ENCODE measurements at regions not wholly inside any gene's neighbourhood (a gene's known extent, or its start where the extent isn't known, plus 50 kb on each side); places are given as distances from the start of the nearest gene placed in this dataset.

DNA sequence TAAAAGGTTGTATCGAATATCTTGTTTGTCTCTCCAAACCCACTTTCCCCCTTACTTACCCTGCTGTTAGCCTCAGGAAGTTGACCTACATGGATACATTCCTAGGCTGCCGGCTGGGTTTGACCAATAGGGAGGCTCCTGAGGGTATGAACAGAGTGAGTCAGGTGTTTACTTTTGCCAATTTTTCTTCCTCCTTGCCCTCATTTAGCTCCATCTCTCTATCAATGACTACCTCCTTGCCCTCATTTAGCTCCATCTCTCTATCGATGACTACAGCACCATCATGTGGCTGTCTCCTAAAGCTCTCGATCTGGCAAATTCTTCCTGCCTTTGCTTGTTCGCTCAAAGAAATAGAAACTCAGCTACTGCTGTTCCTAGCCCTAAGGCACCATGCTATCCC is 571.9 kb upstream of the CRIM1 start:
- peak; percentile 63 for DNase-seq
- Histone ChIP-seq H3K4me1 (ENCODE audit: control insufficient read depth, low read depth, low read length) (no peaks in the 10 kb centered on the region), H3K79me1 (ENCODE audit: low read length) (no peaks in the 10 kb centered on the region), H2BK15ac (replicated peaks; ENCODE audit: low read depth) (no peak overlapping the region), H3K27me3 (ENCODE audit: insufficient read depth, low read length, poor library complexity) (no peaks in the 10 kb centered on the region), H4K5ac (ENCODE audit: low read length) (no peak overlapping the region), H4K8ac (ENCODE audit: low read depth, low read length) (no peak overlapping the region), H3K27ac (ENCODE audit: low read depth, low read length) (no peak overlapping the region), H3K4ac (ENCODE audit: low read depth, low read length) (no peak overlapping the region), H3K79me2 (ENCODE audit: control insufficient read depth, insufficient read depth, low read length) (no peaks in the 10 kb centered on the region), H3K4me2 (ENCODE audit: low read length) (no peak overlapping the region), H3K9ac (ENCODE audit: low read length) (no peak overlapping the region), H3K4me3 (ENCODE audit: low read length) (no peak overlapping the region), H2AK5ac (ENCODE audit: low read length) (no peak overlapping the region), H2BK5ac (ENCODE audit: low read length) (no peak overlapping the region), H2BK120ac (ENCODE audit: low read depth, low read length) (peak overlapping the region; percentile 4), H3K36me3 (ENCODE audit: control insufficient read depth, insufficient read depth, low read length) (no peaks in the 10 kb centered on the region), H3K56ac (ENCODE audit: low read length) (no peak overlapping the region), H3K23ac (ENCODE audit: low read length) (no peak overlapping the region), H3K18ac (ENCODE audit: low read length) (peak overlapping the region; percentile 18)
- WGBS (ENCODE audit: extremely low coverage, insufficient coverage, low lambda C conversion rate), result no CpG with 5 or more reads among the region's 5 CpGs

DNA sequence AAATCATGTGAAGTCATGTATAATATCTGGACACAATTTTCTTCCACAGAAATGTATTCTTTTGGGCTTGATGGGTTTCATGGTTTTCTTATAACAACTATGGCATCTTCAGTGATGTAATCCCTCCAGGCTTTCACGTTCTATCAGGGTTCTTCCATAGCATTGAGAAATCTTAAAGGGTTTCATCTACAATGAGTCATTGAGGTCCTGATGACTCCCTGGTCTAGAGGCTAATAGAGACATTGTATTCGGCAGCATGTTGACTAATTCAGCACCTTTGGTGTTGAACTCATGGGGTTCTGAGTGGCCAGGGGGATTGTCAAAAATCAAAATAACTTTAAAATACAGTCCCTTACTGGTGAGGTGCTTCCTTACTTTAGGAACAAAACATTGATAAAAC is 614.0 kb upstream of the CRIM1 start:
- Histone ChIP-seq H3K79me2 (ENCODE audit: control insufficient read depth, insufficient read depth, low read length) (no peaks in the 10 kb centered on the region), H4K8ac (ENCODE audit: low read depth, low read length) (no peak overlapping the region), H4K5ac (ENCODE audit: low read length) (no peak overlapping the region), H3K9ac (ENCODE audit: low read length) (no peak overlapping the region), H3K4me2 (ENCODE audit: low read length) (no peak overlapping the region), H3K27ac (ENCODE audit: low read depth, low read length) (no peak overlapping the region), H2BK5ac (ENCODE audit: low read length) (no peak overlapping the region), H2AK5ac (ENCODE audit: low read length) (no peak overlapping the region), H3K4me3 (ENCODE audit: low read length) (no peak overlapping the region), H3K27me3 (ENCODE audit: insufficient read depth, low read length, poor library complexity) (no peaks in the 10 kb centered on the region), H3K23ac (ENCODE audit: low read length) (no peak overlapping the region), H3K56ac (ENCODE audit: low read length) (no peak overlapping the region), H3K36me3 (ENCODE audit: control insufficient read depth, insufficient read depth, low read length) (no peaks in the 10 kb centered on the region), H3K4me1 (ENCODE audit: control insufficient read depth, low read depth, low read length) (no peaks in the 10 kb centered on the region), H3K79me1 (ENCODE audit: low read length) (no peaks in the 10 kb centered on the region), H3K4ac (ENCODE audit: low read depth, low read length) (no peak overlapping the region), H2BK15ac (replicated peaks; ENCODE audit: low read depth) (no peak overlapping the region), H2BK120ac (ENCODE audit: low read depth, low read length) (no peak overlapping the region), H3K18ac (ENCODE audit: low read length) (no peak overlapping the region)
- DNase-seq, result peak; percentile 67
- WGBS (ENCODE audit: extremely low coverage, insufficient coverage, low lambda C conversion rate), result no CpG with 5 or more reads among the region's 2 CpGs

DNA sequence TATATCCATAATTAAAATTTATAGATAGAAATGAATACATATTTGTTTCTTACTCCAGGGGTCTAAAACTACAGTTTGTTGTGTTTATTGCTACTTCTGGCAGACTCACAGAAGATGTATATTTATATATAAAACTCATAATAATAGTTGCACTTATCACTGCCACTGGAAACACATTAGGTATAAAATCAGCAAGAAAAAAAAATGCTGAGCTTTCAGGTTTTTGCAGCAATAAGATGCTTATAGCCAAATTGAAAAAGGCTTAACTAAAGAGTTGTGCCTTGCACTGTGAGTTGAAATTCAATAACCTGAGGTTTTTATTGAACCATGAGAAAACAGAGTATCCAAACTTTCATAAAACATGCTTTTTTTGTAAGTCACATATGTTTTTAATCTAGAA is 623.9 kb upstream of the CRIM1 start:
- no peak overlapping the region for H3K4ac ChIP-seq (ENCODE audit: low read depth, low read length)
- H3K9ac ChIP-seq (ENCODE audit: low read length), result no peak overlapping the region
- H3K4me3 ChIP-seq (ENCODE audit: low read length), result no peak overlapping the region

DNA sequence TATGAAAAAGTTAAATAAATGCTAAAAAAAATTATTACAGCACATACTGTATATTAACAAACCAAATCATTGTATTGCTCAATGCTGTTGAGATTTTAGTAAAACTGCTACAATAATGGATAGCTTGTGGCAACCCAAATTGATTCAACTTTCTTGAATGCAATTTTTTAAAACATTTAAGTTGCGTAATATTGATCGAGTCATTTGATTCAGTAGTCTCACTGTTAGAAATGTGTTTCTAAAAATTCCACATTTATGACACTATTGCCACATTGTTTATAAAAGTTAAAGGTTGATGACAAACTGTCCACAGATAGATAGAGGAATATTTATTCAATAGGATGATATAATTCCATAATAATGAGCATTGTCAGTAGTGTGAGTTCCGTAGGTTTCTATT is 640.7 kb upstream of the CRIM1 start:
- H3K9ac ChIP-seq (ENCODE audit: low read length), result no peak overlapping the region
- no peaks in the 10 kb centered on the region for H3K36me3 ChIP-seq (ENCODE audit: control insufficient read depth, insufficient read depth, low read length)
- no peak overlapping the region for H3K4me2 ChIP-seq (ENCODE audit: low read length)
- H2BK120ac ChIP-seq (ENCODE audit: low read depth, low read length), result no peak overlapping the region
- no peak overlapping the region for H3K56ac ChIP-seq (ENCODE audit: low read length)
- H3K18ac ChIP-seq (ENCODE audit: low read length), result no peak overlapping the region
- H4K5ac ChIP-seq (ENCODE audit: low read length), result no peak overlapping the region
- no peaks in the 10 kb centered on the region for H3K79me1 ChIP-seq (ENCODE audit: low read length)
- no peaks in the 10 kb centered on the region for H3K79me2 ChIP-seq (ENCODE audit: control insufficient read depth, insufficient read depth, low read length)
- H2BK15ac ChIP-seq (replicated peaks; ENCODE audit: low read depth), result no peak overlapping the region
- WGBS (ENCODE audit: extremely low coverage, insufficient coverage, low lambda C conversion rate), result no CpG with 5 or more reads among the region's 3 CpGs
- H4K8ac ChIP-seq (ENCODE audit: low read depth, low read length), result no peak overlapping the region
- no peak overlapping the region for H3K27ac ChIP-seq (ENCODE audit: low read depth, low read length)
- no peaks in the 10 kb centered on the region for H3K4me1 ChIP-seq (ENCODE audit: control insufficient read depth, low read depth, low read length)
- no peak overlapping the region for H3K4ac ChIP-seq (ENCODE audit: low read depth, low read length)
- DNase-seq, result no peak
- H3K27me3 ChIP-seq (ENCODE audit: insufficient read depth, low read length, poor library complexity), result no peaks in the 10 kb centered on the region
- H2BK5ac ChIP-seq (ENCODE audit: low read length), result no peak overlapping the region
- no peak overlapping the region for H2AK5ac ChIP-seq (ENCODE audit: low read length)
- H3K4me3 ChIP-seq (ENCODE audit: low read length), result no peak overlapping the region
- no peak overlapping the region for H3K23ac ChIP-seq (ENCODE audit: low read length)

More for the DNA sequence above, 623.9 kb upstream of the CRIM1 start:
- Histone ChIP-seq H3K4me1 (ENCODE audit: control insufficient read depth, low read depth, low read length) (no peaks in the 10 kb centered on the region), H3K18ac (ENCODE audit: low read length) (no peak overlapping the region), H4K5ac (ENCODE audit: low read length) (no peak overlapping the region), H3K79me1 (ENCODE audit: low read length) (no peaks in the 10 kb centered on the region), H3K27me3 (ENCODE audit: insufficient read depth, low read length, poor library complexity) (no peaks in the 10 kb centered on the region), H3K36me3 (ENCODE audit: control insufficient read depth, insufficient read depth, low read length) (no peaks in the 10 kb centered on the region), H3K4me2 (ENCODE audit: low read length) (no peak overlapping the region), H3K23ac (ENCODE audit: low read length) (no peak overlapping the region), H2BK120ac (ENCODE audit: low read depth, low read length) (no peak overlapping the region), H3K79me2 (ENCODE audit: control insufficient read depth, insufficient read depth, low read length) (no peaks in the 10 kb centered on the region), H2AK5ac (ENCODE audit: low read length) (no peak overlapping the region), H2BK15ac (replicated peaks; ENCODE audit: low read depth) (no peak overlapping the region), H2BK5ac (ENCODE audit: low read length) (no peak overlapping the region), H4K8ac (ENCODE audit: low read depth, low read length) (no peak overlapping the region), H3K56ac (ENCODE audit: low read length) (no peak overlapping the region), H3K27ac (ENCODE audit: low read depth, low read length) (no peak overlapping the region)
- no peak for DNase-seq

- H3K4me3 ChIP-seq (ENCODE audit: low read length), result no peak overlapping the region
- no peak overlapping the region for H3K27ac ChIP-seq (ENCODE audit: low read depth, low read length)
- no peak overlapping the region for H3K18ac ChIP-seq (ENCODE audit: low read length)
- H2BK120ac ChIP-seq (ENCODE audit: low read depth, low read length), result no peak overlapping the region
- H2BK15ac ChIP-seq (replicated peaks; ENCODE audit: low read depth), result no peak overlapping the region
- no peak overlapping the region for H3K4me2 ChIP-seq (ENCODE audit: low read length)
- H2AK5ac ChIP-seq (ENCODE audit: low read length), result no peak overlapping the region
- H2BK5ac ChIP-seq (ENCODE audit: low read length), result no peak overlapping the region
- no peaks in the 10 kb centered on the region for H3K79me1 ChIP-seq (ENCODE audit: low read length)
- no peaks in the 10 kb centered on the region for H3K4me1 ChIP-seq (ENCODE audit: control insufficient read depth, low read depth, low read length)
- no CpG with 5 or more reads among the region's 2 CpGs for WGBS (ENCODE audit: extremely low coverage, insufficient coverage, low lambda C conversion rate)
- DNase-seq, result no peak
- no peak overlapping the region for H4K8ac ChIP-seq (ENCODE audit: low read depth, low read length)
- H3K36me3 ChIP-seq (ENCODE audit: control insufficient read depth, insufficient read depth, low read length), result no peaks in the 10 kb centered on the region
- H4K5ac ChIP-seq (ENCODE audit: low read length), result no peak overlapping the region
- no peaks in the 10 kb centered on the region for H3K79me2 ChIP-seq (ENCODE audit: control insufficient read depth, insufficient read depth, low read length)
- H3K9ac ChIP-seq (ENCODE audit: low read length), result no peak overlapping the region
- H3K23ac ChIP-seq (ENCODE audit: low read length), result no peak overlapping the region
- no peak overlapping the region for H3K56ac ChIP-seq (ENCODE audit: low read length)
- H3K4ac ChIP-seq (ENCODE audit: low read depth, low read length), result no peak overlapping the region
- H3K27me3 ChIP-seq (ENCODE audit: insufficient read depth, low read length, poor library complexity), result no peaks in the 10 kb centered on the region
These were observed 647.1 kb upstream of the CRIM1 start for GRCh38 chr2:35708411-35708923.

- no peak overlapping the region for H4K8ac ChIP-seq (ENCODE audit: low read depth, low read length)
- no CpG with 5 or more reads among the region's 4 CpGs for WGBS (ENCODE audit: extremely low coverage, insufficient coverage, low lambda C conversion rate)
- H3K79me1 ChIP-seq (ENCODE audit: low read length), result no peaks in the 10 kb centered on the region
These were observed 667.3 kb upstream of the CRIM1 start for GRCh38 chr2:35688309-35688708.

More at GRCh38 chr2:35688309-35688708, 667.3 kb upstream of the CRIM1 start:
- Histone ChIP-seq H3K4me2 (ENCODE audit: low read length) (no peak overlapping the region), H3K23ac (ENCODE audit: low read length) (no peak overlapping the region), H3K56ac (ENCODE audit: low read length) (no peak overlapping the region), H3K27me3 (ENCODE audit: insufficient read depth, low read length, poor library complexity) (no peaks in the 10 kb centered on the region), H2AK5ac (ENCODE audit: low read length) (no peak overlapping the region), H3K79me2 (ENCODE audit: control insufficient read depth, insufficient read depth, low read length) (no peaks in the 10 kb centered on the region), H3K4me3 (ENCODE audit: low read length) (no peak overlapping the region), H3K18ac (ENCODE audit: low read length) (no peak overlapping the region), H3K27ac (ENCODE audit: low read depth, low read length) (no peak overlapping the region), H3K36me3 (ENCODE audit: control insufficient read depth, insufficient read depth, low read length) (no peaks in the 10 kb centered on the region), H2BK15ac (replicated peaks; ENCODE audit: low read depth) (no peak overlapping the region), H2BK120ac (ENCODE audit: low read depth, low read length) (no peak overlapping the region), H4K5ac (ENCODE audit: low read length) (no peak overlapping the region), H3K4ac (ENCODE audit: low read depth, low read length) (no peak overlapping the region), H3K9ac (ENCODE audit: low read length) (no peak overlapping the region), H2BK5ac (ENCODE audit: low read length) (no peak overlapping the region), H3K4me1 (ENCODE audit: control insufficient read depth, low read depth, low read length) (no peaks in the 10 kb centered on the region)
- no peak for DNase-seq
